A549 (cell line): ENCODE measurements at regions not wholly inside any gene's neighbourhood (a gene's known extent, or its start where the extent isn't known, plus 50 kb on each side); places are given as distances from the start of the nearest gene placed in this dataset.

Experiments used
- ATAC-seq, 2 experiments: fragments of 200-7000 bp in 1 of 2; fragments of >200 bp in 1 of 2; cut with Nextera tagmentation in 1 of 2; cut with Tn5 transposase in 1 of 2; 3 replicates each; pipeline versions ENCODE4 v1.8.0 to v1.9.1; 2018 to 2020; ENCODE audit warnings: mild to moderate bottlenecking in 1 of 2, moderate library complexity in 1 of 2
- CTCF ChIA-PET: fragments of 300-600 bp; sonication (Branson Sonifier 250); formaldehyde crosslinking; extraction: SDS; loops from one replicate; lab custom pipeline; 2021; ENCODE audit warnings: antibody characterized with exemption, inconsistent platforms; lab: Yijun Ruan, JAX
- POLR2A ChIA-PET: fragments of 350-600 bp; formaldehyde crosslinking; extraction: SDS; loops from one replicate; lab custom pipeline; 2021; ENCODE audit warnings: antibody characterized with exemption, inconsistent platforms; lab: Yijun Ruan, JAX
- DNase-seq, 2 experiments: peaks; one replicate each; pipeline versions ENCODE4 v3.0.0 to v3.0.0-alpha.2; 2011 to 2016; ENCODE audit warnings: low read depth in 1 of 2, low spot score in 1 of 2
- FAIRE-seq: peaks from 2 replicates; lab custom pipeline; 2011; peaks lifted over from hg19 to GRCh38; lab: Jason Lieb, UNC
- H3K27ac ChIP-seq, 2 experiments: fragments of >200 bp; sonication (Bioruptor Twin); formaldehyde crosslinking; 3 replicates each; pipeline ENCODE4 v1.5.1; 2016 to 2017
- H3K4me1 ChIP-seq: fragments of >200 bp; sonication (Bioruptor Twin); formaldehyde crosslinking; 3 replicates; pipeline ENCODE4 v1.6.1; 2016
- H3K4me2 ChIP-seq: fragments of >200 bp; sonication (Bioruptor Twin); formaldehyde crosslinking; 3 replicates; pipeline ENCODE4 v1.6.1; 2016
- H3K4me3 ChIP-seq: fragments of >200 bp; sonication (Bioruptor Twin); formaldehyde crosslinking; 3 replicates; pipeline ENCODE4 v1.5.1; 2016
- H3K9me3 ChIP-seq: fragments of >200 bp; sonication (Bioruptor Twin); formaldehyde crosslinking; 3 replicates; pipeline ENCODE4 v1.6.1; 2016
- CBX8 ChIP-seq: fragments of 200-600 bp; sonication (generic); IDR thresholded peaks from 2 replicates; pipeline ENCODE4 v1.6.1; 2016
- HDAC2 ChIP-seq: fragments of 200-600 bp; sonication (generic); IDR thresholded peaks from 2 replicates; pipeline ENCODE4 v1.6.1; 2016
- HOXA7 ChIP-seq: fragments of 250-450 bp; sonication (Bioruptor Pico); IDR thresholded peaks from 2 replicates; pipeline ENCODE4 v1.5.0; 2020; ENCODE audit warnings: mild to moderate bottlenecking, moderate library complexity
- HOXB13 ChIP-seq: fragments of 250-450 bp; sonication (Bioruptor Pico); IDR thresholded peaks from 2 replicates; pipeline ENCODE4 v1.5.0; 2020; ENCODE audit warnings: low read depth, mild to moderate bottlenecking, moderate library complexity
- HOXB5 ChIP-seq: fragments of 250-450 bp; sonication (Bioruptor Pico); IDR thresholded peaks from 2 replicates; pipeline ENCODE4 v1.5.0; 2020; ENCODE audit warnings: mild to moderate bottlenecking, moderate library complexity
- NFE2L2 ChIP-seq: fragments of 150-350 bp; conservative IDR thresholded peaks from 2 replicates; pipeline ENCODE4 v1.6.1; 2014; ENCODE audit warnings: low read length
- POLR2AphosphoS2 ChIP-seq: conservative IDR thresholded peaks from 2 replicates; pipeline ENCODE4 v1.6.1; 2012; ENCODE audit warnings: low read length, improper control_type of control experiment, inconsistent platforms
- RARB ChIP-seq: fragments of 250-450 bp; sonication (Bioruptor Pico); IDR thresholded peaks from 2 replicates; pipeline ENCODE4 v1.8.0; 2021; ENCODE audit warnings: mild to moderate bottlenecking, moderate library complexity
- RCOR1 ChIP-seq: fragments of 150-350 bp; IDR thresholded peaks from 2 replicates; pipeline ENCODE4 v1.6.1; 2014; ENCODE audit warnings: antibody characterized with exemption, low read length, low read depth
- RNF2 ChIP-seq: fragments of 200-600 bp; sonication (generic); IDR thresholded peaks from 2 replicates; pipeline ENCODE4 v1.6.1; 2016; ENCODE audit warnings: low read depth, mild to moderate bottlenecking, antibody characterized with exemption, moderate library complexity, borderline replicate concordance
- TFCP2L1 ChIP-seq: fragments of 250-450 bp; sonication (Bioruptor Pico); IDR thresholded peaks from 2 replicates; pipeline ENCODE4 v1.5.0; 2021; ENCODE audit warnings: mild to moderate bottlenecking
- TP53 ChIP-seq: fragments of 250-450 bp; sonication (Bioruptor Pico); IDR thresholded peaks from 2 replicates; pipeline ENCODE4 v1.5.0; 2021; ENCODE audit warnings: mild to moderate bottlenecking, moderate library complexity
- ZC3H11A ChIP-seq: fragments of 450-650 bp; IDR thresholded peaks from 2 replicates; pipeline ENCODE4 v1.6.1; 2014; ENCODE audit warnings: antibody characterized with exemption, mild to moderate bottlenecking
- ZSCAN20 ChIP-seq: fragments of 250-450 bp; sonication (Bioruptor Pico); IDR thresholded peaks from 2 replicates; pipeline ENCODE4 v1.8.0; 2022; ENCODE audit warnings: mild to moderate bottlenecking, moderate library complexity
- WGBS: methylation state at CpG from one replicate; pipeline ENCODE4 v1.1.6; 2017; ENCODE audit errors: missing lambda C conversion rate; 5-methylcytosine and 5-hydroxymethylcytosine counted together
- TF ChIP-seq, protein P1 (sequence below): IDR thresholded peaks from 2 replicates; pipeline ENCODE4 v1.6.1; 2012
- TF ChIP-seq, protein P2 (sequence below): fragments of 250-450 bp; sonication (Bioruptor Pico); IDR thresholded peaks from 2 replicates; pipeline ENCODE4 v1.5.0; 2021; ENCODE audit warnings: mild to moderate bottlenecking, moderate library complexity, borderline replicate concordance
- TF ChIP-seq, protein P3 (sequence below): fragments of 200-600 bp; sonication (generic); IDR thresholded peaks from 2 replicates; pipeline ENCODE4 v1.6.1; 2016; ENCODE audit warnings: antibody characterized with exemption, mild to moderate bottlenecking, moderate library complexity

DNA sequence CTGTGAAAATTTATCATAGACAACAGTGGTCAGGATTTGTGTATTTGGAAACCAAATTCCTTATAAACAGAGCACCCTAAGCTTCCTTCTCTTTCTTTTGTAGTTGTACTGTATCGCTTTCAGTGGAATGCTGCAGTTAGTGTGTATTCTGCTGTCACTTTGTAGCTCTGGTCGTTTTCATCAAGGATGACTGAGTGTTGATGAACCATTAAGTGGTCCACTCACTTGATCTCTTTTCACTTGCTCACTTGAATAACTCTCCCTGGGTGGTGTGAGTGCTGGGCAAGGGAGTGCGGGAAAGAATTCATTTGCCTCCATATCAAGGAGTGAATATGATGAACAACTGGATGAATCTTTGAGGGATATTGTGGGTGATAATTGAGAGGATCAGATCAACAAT, 1225.7 kb upstream of the WWC1 start:
- no peak for DNase-seq
- ATAC-seq: no peak
- Histone ChIP-seq H3K27ac (no peak overlapping the region), H3K9me3 (no peaks in the 10 kb centered on the region), H3K4me3 (no peak overlapping the region), H3K4me1 (no peaks in the 10 kb centered on the region), H3K4me2 (no peak overlapping the region)
- TF ChIP-seq, protein P1, sequence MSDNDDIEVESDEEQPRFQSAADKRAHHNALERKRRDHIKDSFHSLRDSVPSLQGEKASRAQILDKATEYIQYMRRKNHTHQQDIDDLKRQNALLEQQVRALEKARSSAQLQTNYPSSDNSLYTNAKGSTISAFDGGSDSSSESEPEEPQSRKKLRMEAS: no peak
- TF ChIP-seq CBX8 (no peak), HOXB13 (CRISPR knock-in tag) (no peak)
- ChIA-PET CTCF (interaction anchor here (0.6 kb wide), 1 partner anchor 1179 kb away, joined by 3 read pairs; no protein-coding TSS in a partner anchor), POLR2A (no interaction called here)
- no peak for FAIRE-seq
- WGBS: 5% methylated on average over 3 of the region's 3 CpGs

DNA sequence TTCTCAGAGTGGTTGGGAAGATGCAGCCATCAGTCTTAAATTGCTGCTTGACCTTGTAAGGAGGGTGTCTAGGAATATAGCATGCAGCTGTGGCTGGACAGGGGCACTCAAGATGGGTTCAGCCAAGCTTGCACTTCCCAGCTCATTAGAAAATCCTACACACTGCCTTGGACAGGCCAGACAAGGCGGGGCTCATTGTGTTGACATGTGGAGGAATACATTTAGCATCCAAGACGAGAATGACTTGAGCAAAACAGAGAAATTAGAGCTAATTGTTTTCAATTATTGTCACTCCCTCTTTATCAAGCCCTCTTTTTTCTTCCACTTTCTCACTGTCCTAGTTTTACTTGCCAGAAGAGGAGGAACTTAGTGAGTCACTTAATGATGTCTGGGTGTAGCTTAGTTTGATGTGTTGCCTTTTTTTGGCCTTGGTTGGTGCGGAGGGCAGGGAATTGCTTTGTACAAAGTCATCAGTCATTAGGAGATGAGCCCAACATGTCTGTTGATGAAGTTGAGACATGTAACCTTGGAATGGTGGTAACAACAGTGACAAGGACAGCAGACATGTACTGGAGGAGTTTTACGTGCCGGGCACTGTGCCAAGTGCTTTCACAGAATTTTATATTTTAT, 1219.3 kb upstream of the WWC1 start:
- DNase-seq (no peak), FAIRE-seq (no peak), ATAC-seq (no peak)
- H3K4me3 ChIP-seq: no peak overlapping the region
- WGBS: 15% methylated on average over 5 of the region's 5 CpGs
- H3K27ac ChIP-seq: no peak overlapping the region
- POLR2A ChIA-PET: no interaction called here
- TF ChIP-seq RNF2 (no peak), HOXB5 (no peak)
- CTCF ChIA-PET: no interaction called here
- no peak overlapping the region for H3K4me2 ChIP-seq
- H3K4me1 ChIP-seq: no peaks in the 10 kb centered on the region
- H3K9me3 ChIP-seq: no peaks in the 10 kb centered on the region

DNA sequence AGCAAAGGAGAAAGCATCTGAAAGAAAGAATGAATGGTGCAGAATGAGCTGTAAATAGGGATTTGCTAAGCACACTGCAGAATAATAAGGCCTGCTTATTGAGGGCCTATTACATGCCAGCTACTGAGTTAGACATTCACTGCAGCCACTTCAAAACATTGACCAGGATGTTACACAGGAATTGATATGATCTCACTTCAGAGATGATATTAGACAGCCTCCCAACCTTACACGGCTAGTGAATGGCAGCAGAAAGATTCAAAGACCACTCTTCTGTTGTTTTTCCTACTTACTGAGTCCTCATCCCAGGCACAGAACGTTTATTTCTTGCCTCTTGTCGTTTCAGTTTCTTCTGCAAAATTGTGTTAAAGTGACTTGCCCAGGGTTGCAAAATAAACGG, 1209.9 kb upstream of the WWC1 start:
- no peak for ATAC-seq
- ChIA-PET POLR2A (no interaction called here), CTCF (no interaction called here)
- H3K4me1 ChIP-seq: no peaks in the 10 kb centered on the region
- TF ChIP-seq, protein P2, sequence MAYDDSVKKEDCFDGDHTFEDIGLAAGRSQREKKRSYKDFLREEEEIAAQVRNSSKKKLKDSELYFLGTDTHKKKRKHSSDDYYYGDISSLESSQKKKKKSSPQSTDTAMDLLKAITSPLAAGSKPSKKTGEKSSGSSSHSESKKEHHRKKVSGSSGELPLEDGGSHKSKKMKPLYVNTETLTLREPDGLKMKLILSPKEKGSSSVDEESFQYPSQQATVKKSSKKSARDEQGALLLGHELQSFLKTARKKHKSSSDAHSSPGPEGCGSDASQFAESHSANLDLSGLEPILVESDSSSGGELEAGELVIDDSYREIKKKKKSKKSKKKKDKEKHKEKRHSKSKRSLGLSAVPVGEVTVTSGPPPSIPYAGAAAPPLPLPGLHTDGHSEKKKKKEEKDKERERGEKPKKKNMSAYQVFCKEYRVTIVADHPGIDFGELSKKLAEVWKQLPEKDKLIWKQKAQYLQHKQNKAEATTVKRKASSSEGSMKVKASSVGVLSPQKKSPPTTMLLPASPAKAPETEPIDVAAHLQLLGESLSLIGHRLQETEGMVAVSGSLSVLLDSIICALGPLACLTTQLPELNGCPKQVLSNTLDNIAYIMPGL: no peak
- TF ChIP-seq ZSCAN20 (CRISPR knock-in tag): no peak
- TF ChIP-seq ZC3H11A: no peak
- TF ChIP-seq RCOR1: no peak
- TF ChIP-seq HOXB5: no peak
- TF ChIP-seq, protein P3, sequence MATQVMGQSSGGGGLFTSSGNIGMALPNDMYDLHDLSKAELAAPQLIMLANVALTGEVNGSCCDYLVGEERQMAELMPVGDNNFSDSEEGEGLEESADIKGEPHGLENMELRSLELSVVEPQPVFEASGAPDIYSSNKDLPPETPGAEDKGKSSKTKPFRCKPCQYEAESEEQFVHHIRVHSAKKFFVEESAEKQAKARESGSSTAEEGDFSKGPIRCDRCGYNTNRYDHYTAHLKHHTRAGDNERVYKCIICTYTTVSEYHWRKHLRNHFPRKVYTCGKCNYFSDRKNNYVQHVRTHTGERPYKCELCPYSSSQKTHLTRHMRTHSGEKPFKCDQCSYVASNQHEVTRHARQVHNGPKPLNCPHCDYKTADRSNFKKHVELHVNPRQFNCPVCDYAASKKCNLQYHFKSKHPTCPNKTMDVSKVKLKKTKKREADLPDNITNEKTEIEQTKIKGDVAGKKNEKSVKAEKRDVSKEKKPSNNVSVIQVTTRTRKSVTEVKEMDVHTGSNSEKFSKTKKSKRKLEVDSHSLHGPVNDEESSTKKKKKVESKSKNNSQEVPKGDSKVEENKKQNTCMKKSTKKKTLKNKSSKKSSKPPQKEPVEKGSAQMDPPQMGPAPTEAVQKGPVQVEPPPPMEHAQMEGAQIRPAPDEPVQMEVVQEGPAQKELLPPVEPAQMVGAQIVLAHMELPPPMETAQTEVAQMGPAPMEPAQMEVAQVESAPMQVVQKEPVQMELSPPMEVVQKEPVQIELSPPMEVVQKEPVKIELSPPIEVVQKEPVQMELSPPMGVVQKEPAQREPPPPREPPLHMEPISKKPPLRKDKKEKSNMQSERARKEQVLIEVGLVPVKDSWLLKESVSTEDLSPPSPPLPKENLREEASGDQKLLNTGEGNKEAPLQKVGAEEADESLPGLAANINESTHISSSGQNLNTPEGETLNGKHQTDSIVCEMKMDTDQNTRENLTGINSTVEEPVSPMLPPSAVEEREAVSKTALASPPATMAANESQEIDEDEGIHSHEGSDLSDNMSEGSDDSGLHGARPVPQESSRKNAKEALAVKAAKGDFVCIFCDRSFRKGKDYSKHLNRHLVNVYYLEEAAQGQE: no peak
- TF ChIP-seq HOXA7: no peak
- no peak for TF ChIP-seq HDAC2
- TF ChIP-seq CBX8: no peak
- TF ChIP-seq NFE2L2: no peak
- no peak for TF ChIP-seq POLR2AphosphoS2
- TF ChIP-seq RARB (CRISPR knock-in tag): no peak
- no peak for TF ChIP-seq TP53
- TF ChIP-seq TFCP2L1 (CRISPR knock-in tag): no peak
- no peak for TF ChIP-seq RNF2
- 7% methylated on average over 4 of the region's 4 CpGs for WGBS
- no peak for DNase-seq
- H3K27ac ChIP-seq: no peak overlapping the region
- H3K4me3 ChIP-seq: no peak overlapping the region
- H3K9me3 ChIP-seq: no peaks in the 10 kb centered on the region
- FAIRE-seq: no peak
- H3K4me2 ChIP-seq: no peak overlapping the region
